ENCODE measurements at regions not wholly inside any gene's neighbourhood (a gene's known extent, or its start where the extent isn't known, plus 50 kb on each side); places are given as distances from the start of the nearest gene placed in this dataset.

- Mint-ChIP-seq H3K27ac (ENCODE audit: unreplicated experiment) (no peak overlapping the region), H3K27me3 (ENCODE audit: unreplicated experiment) (no peaks in the 10 kb centered on the region), H3K36me3 (ENCODE audit: insufficient read depth, unreplicated experiment) (no peaks in the 10 kb centered on the region), H3K4me3 (ENCODE audit: low read depth, unreplicated experiment) (no peak overlapping the region), H3K9me3 (ENCODE audit: low read depth, unreplicated experiment) (no peaks in the 10 kb centered on the region), H3K4me1 (ENCODE audit: low read depth, unreplicated experiment) (no peaks in the 10 kb centered on the region)
- intact Hi-C loops (cut with micrococcal nuclease; ENCODE audit: unreplicated experiment), result no loop called here
- no TSS peak for BruUV-seq (replicated peaks)
- TF ChIP-seq CTCF (IDR thresholded peaks at IDR 0.05; ENCODE audit: unreplicated experiment), result no peak
- no peak for DNase-seq
- CTCF ChIA-PET, result no interaction called here
These were observed 1028.1 kb downstream of the SH3BGRL start for GRCh38 chrX:82230013-82230412.

- BruUV-seq (replicated peaks), result no TSS peak
These were observed 1030.8 kb downstream of the SH3BGRL start for GRCh38 chrX:82232679-82233078.

GRCh38 chrX:82237328-82237727, 1035.4 kb downstream of the SH3BGRL start:
- DNase-seq, result no peak

More at GRCh38 chrX:82232679-82233078, 1030.8 kb downstream of the SH3BGRL start:
- intact Hi-C loops (cut with micrococcal nuclease; ENCODE audit: unreplicated experiment), result no loop called here
- Mint-ChIP-seq H3K4me1 (ENCODE audit: low read depth, unreplicated experiment) (no peaks in the 10 kb centered on the region), H3K36me3 (ENCODE audit: insufficient read depth, unreplicated experiment) (no peaks in the 10 kb centered on the region), H3K4me3 (ENCODE audit: low read depth, unreplicated experiment) (no peak overlapping the region), H3K27ac (ENCODE audit: unreplicated experiment) (no peak overlapping the region), H3K27me3 (ENCODE audit: unreplicated experiment) (no peaks in the 10 kb centered on the region), H3K9me3 (ENCODE audit: low read depth, unreplicated experiment) (peaks cover 2% of the 10 kb centered on the region)
- no peak for DNase-seq
- TF ChIP-seq CTCF (IDR thresholded peaks at IDR 0.05; ENCODE audit: unreplicated experiment), result no peak
- CTCF ChIA-PET, result no interaction called here

More at GRCh38 chrX:82237328-82237727, 1035.4 kb downstream of the SH3BGRL start:
- H3K27ac Mint-ChIP-seq (ENCODE audit: unreplicated experiment), result no peak overlapping the region
- no peaks in the 10 kb centered on the region for H3K27me3 Mint-ChIP-seq (ENCODE audit: unreplicated experiment)
- H3K36me3 Mint-ChIP-seq (ENCODE audit: insufficient read depth, unreplicated experiment), result no peaks in the 10 kb centered on the region
- no peak overlapping the region for H3K4me3 Mint-ChIP-seq (ENCODE audit: low read depth, unreplicated experiment)
- no peaks in the 10 kb centered on the region for H3K4me1 Mint-ChIP-seq (ENCODE audit: low read depth, unreplicated experiment)
- peaks cover 7% of the 10 kb centered on the region for H3K9me3 Mint-ChIP-seq (ENCODE audit: low read depth, unreplicated experiment)
- no TSS peak for BruUV-seq (replicated peaks)
- CTCF ChIA-PET, result no interaction called here
- no peak for TF ChIP-seq CTCF (IDR thresholded peaks at IDR 0.05; ENCODE audit: unreplicated experiment)
- intact Hi-C loops (cut with micrococcal nuclease; ENCODE audit: unreplicated experiment), result no loop called here
